Fibroblast of lung (primary cell): ENCODE measurements at regions not wholly inside any gene's neighbourhood (a gene's known extent, or its start where the extent isn't known, plus 50 kb on each side); places are given as distances from the start of the nearest gene placed in this dataset.

ENCODE experiments used
- DNase-seq, 2 donors: peaks; one replicate each; pipeline versions ENCODE4 v3.0.0 to v3.0.0-alpha.2; 2010; ENCODE audit warnings: low read depth in 2 of 2
- H2AFZ ChIP-seq: 2 replicates; pipeline ENCODE4 v1.5.1; 2012; ENCODE audit warnings: low read length, control low read depth, inconsistent platforms
- H3K27ac ChIP-seq: 2 replicates; pipeline ENCODE4 v1.5.1; 2011; ENCODE audit warnings: low read length, control low read depth; ENCODE audit not compliant: insufficient read depth
- H3K27me3 ChIP-seq: 2 replicates; pipeline ENCODE4 v1.5.1; 2011; ENCODE audit warnings: mild to moderate bottlenecking, low read length; ENCODE audit not compliant: control insufficient read depth, insufficient read depth
- H3K36me3 ChIP-seq: 2 replicates; pipeline ENCODE4 v1.5.1; 2011; ENCODE audit warnings: low read length; ENCODE audit not compliant: control insufficient read depth, insufficient read depth
- H3K4me1 ChIP-seq: 2 replicates; pipeline ENCODE4 v1.5.1; 2011; ENCODE audit warnings: low read length; ENCODE audit not compliant: control insufficient read depth, insufficient read depth; ENCODE audit errors: extremely low read depth
- H3K4me2 ChIP-seq: 2 replicates; pipeline ENCODE4 v1.5.1; 2011; ENCODE audit warnings: low read length, control low read depth; ENCODE audit not compliant: insufficient read depth; ENCODE audit errors: extremely low read depth
- H3K4me3 ChIP-seq, 4 experiments: fragments of 200-600 bp in 1 of 4; sonication (generic) in 1 of 4; replicated peaks in 1 of 4; 2 replicates each; pipeline ENCODE4 v1.5.1; 2011 to 2016; ENCODE audit warnings: low read length in 4 of 4, low read depth in 3 of 4, mild to moderate bottlenecking in 3 of 4, control low read depth in 2 of 4, inconsistent platforms in 1 of 4, mixed read lengths in 1 of 4; ENCODE audit not compliant: insufficient read depth in 1 of 4; ENCODE audit errors: control extremely low read depth in 1 of 4
- H3K79me2 ChIP-seq: 2 replicates; pipeline ENCODE4 v1.5.1; 2012; ENCODE audit warnings: mild to moderate bottlenecking, low read length, inconsistent platforms; ENCODE audit not compliant: control insufficient read depth, insufficient read depth
- H3K9ac ChIP-seq: 2 replicates; pipeline ENCODE4 v1.5.1; 2011; ENCODE audit warnings: mild to moderate bottlenecking, low read length, control low read depth; ENCODE audit not compliant: insufficient read depth
- H3K9me3 ChIP-seq: 2 replicates; pipeline ENCODE4 v1.5.1; 2012; ENCODE audit warnings: low read depth, low read length; ENCODE audit not compliant: control insufficient read depth, insufficient read depth
- H4K20me1 ChIP-seq: 2 replicates; pipeline ENCODE4 v1.5.1; 2011; ENCODE audit warnings: low read length; ENCODE audit not compliant: control insufficient read depth, insufficient read depth; ENCODE audit errors: extremely low read depth
- EZH2 ChIP-seq: IDR thresholded peaks from 2 replicates; pipeline ENCODE4 v1.5.1; 2012; ENCODE audit warnings: low read length, control low read depth, mild to moderate bottlenecking; ENCODE audit errors: missing control alignments
- TF ChIP-seq, protein P1 (sequence below), 2 donors: IDR thresholded peaks in 1 of 2; conservative IDR thresholded peaks in 1 of 2; 1 replicate in 1 of 2; 2 replicates in 1 of 2; pipeline ENCODE4 v1.5.1; 2011 to 2012; ENCODE audit warnings: low read length in 2 of 2, control low read depth in 1 of 2, inconsistent platforms in 1 of 2, low read depth in 1 of 2, mild to moderate bottlenecking in 1 of 2

DNA sequence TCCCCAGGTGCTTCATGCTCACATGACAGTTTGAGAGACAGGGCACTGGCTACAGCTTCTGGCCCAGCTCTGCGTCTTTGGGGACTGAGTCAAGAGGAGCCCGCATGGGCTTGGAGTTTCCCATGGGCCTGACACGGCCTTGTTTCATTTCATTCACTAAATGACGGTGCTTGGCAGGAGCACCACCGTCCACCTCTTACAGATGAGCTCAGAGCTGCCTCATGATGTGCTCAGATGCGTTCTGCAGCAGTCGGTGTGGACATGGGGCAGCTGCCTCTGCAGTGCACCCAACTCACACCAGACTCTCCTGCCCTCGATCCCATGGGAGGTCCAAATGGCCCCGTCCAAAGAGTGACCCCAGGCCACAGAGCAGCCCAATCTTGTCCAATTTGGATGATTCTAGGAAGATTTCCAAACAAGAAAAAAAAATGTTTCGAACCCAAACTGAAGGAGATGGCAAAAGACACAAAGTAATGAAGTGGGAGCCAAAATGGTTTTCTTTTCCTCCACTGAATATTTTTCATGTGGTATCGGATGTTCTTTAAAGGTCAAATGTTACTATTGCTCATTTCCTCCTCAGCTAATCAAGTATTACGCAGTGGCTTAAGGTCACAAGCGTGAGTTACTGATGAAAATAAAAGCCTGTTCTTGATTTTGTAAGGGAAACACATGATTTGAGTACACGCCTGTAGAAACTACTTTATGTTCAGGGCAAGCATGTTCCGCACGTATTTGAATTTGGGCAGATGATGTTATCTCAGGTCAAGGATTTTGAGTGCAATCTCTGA lies 524.2 kb downstream of the CDH26 start:
- Histone ChIP-seq H3K79me2 (no peaks in the 10 kb centered on the region), H4K20me1 (no peaks in the 10 kb centered on the region), H3K9ac (no peak overlapping the region), H3K4me2 (peak overlapping the region; percentile 41), H3K27ac (peak overlapping the region; percentile 78), H3K4me3 (no peak overlapping the region), H3K36me3 (no peaks in the 10 kb centered on the region), H3K4me1 (peaks cover 14% of the 10 kb centered on the region), H2AFZ (no peak overlapping the region), H3K27me3 (no peaks in the 10 kb centered on the region), H3K9me3 (no peaks in the 10 kb centered on the region)
- peak in 1 of 2 donors; percentile 82 for DNase-seq
- TF ChIP-seq EZH2, result no peak
- TF ChIP-seq, protein P1, sequence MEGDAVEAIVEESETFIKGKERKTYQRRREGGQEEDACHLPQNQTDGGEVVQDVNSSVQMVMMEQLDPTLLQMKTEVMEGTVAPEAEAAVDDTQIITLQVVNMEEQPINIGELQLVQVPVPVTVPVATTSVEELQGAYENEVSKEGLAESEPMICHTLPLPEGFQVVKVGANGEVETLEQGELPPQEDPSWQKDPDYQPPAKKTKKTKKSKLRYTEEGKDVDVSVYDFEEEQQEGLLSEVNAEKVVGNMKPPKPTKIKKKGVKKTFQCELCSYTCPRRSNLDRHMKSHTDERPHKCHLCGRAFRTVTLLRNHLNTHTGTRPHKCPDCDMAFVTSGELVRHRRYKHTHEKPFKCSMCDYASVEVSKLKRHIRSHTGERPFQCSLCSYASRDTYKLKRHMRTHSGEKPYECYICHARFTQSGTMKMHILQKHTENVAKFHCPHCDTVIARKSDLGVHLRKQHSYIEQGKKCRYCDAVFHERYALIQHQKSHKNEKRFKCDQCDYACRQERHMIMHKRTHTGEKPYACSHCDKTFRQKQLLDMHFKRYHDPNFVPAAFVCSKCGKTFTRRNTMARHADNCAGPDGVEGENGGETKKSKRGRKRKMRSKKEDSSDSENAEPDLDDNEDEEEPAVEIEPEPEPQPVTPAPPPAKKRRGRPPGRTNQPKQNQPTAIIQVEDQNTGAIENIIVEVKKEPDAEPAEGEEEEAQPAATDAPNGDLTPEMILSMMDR (conservative IDR thresholded peaks at IDR 0.05 in 1 of 2, IDR thresholded peaks at IDR 0.05 in 1 of 2; ENCODE audit: low read depth in 1 of 2, low read length in 2 of 2), result no peak

DNA sequence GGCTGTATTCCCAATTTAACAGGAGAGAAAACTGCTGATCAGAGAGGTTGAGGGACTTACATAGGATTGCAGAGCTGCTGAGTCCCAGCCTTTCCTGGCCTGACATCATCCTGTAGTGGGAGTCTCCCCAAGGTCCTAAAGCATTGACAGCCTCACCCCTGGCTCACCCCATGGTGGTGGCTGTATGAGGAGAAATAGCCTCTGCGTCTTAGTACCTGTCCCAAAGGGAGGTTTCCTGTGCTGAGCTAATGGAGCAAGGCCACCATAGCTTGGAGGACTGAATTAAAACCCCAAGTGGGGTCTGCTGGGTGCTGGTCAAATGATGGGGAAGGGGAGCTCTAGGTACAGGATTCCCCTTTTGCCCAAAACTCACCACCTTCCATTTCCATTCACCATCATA lies 525.1 kb downstream of the CDH26 start:
- H3K4me3 ChIP-seq, result no peak overlapping the region
- H3K36me3 ChIP-seq, result no peaks in the 10 kb centered on the region
- H2AFZ ChIP-seq, result no peak overlapping the region
- no peaks in the 10 kb centered on the region for H3K79me2 ChIP-seq
- peak overlapping the region; percentile 43 for H3K27ac ChIP-seq
- H4K20me1 ChIP-seq, result no peaks in the 10 kb centered on the region
- H3K4me2 ChIP-seq, result no peak overlapping the region
- DNase-seq, result peak in 1 of 2 donors; percentile 18
- TF ChIP-seq, protein P1 (conservative IDR thresholded peaks at IDR 0.05 in 1 of 2, IDR thresholded peaks at IDR 0.05 in 1 of 2; ENCODE audit: low read depth in 1 of 2, low read length in 2 of 2), result no peak
- no peak for TF ChIP-seq EZH2
- no peaks in the 10 kb centered on the region for H3K27me3 ChIP-seq
- peaks cover 14% of the 10 kb centered on the region for H3K4me1 ChIP-seq
- H3K9ac ChIP-seq, result no peak overlapping the region
- no peaks in the 10 kb centered on the region for H3K9me3 ChIP-seq

DNA sequence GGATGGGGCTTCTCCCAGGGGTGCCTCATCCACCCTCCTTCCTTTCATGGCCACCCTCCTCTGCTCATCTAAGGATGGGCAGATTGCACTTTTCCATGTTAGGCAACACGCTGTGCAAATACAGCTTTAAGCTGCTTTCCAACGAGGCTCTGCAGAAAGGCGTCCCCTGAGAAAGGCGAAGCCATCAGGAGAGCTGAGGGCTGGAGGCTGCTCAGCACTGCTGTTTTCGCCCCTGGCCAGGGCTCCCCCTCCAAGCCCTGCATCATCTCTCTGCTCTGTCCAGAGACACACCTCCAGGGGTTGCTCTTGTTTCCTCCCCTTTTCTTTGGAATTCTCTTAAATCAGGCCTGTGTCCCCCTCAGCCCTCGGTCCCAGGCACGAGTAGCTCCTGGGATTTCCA lies 526.1 kb downstream of the CDH26 start:
- no peaks in the 10 kb centered on the region for H4K20me1 ChIP-seq
- H3K27me3 ChIP-seq, result no peaks in the 10 kb centered on the region

More for the DNA sequence above, 526.1 kb downstream of the CDH26 start:
- no peak overlapping the region for H3K4me3 ChIP-seq
- H3K4me1 ChIP-seq, result peaks cover 14% of the 10 kb centered on the region
- no peak overlapping the region for H3K9ac ChIP-seq
- H3K27ac ChIP-seq, result no peak overlapping the region
- H3K9me3 ChIP-seq, result no peaks in the 10 kb centered on the region
- H2AFZ ChIP-seq, result no peak overlapping the region
- H3K79me2 ChIP-seq, result no peaks in the 10 kb centered on the region
- DNase-seq, result no peak
- H3K36me3 ChIP-seq, result no peaks in the 10 kb centered on the region
- no peak for TF ChIP-seq EZH2
- TF ChIP-seq, protein P1 (conservative IDR thresholded peaks at IDR 0.05 in 1 of 2, IDR thresholded peaks at IDR 0.05 in 1 of 2; ENCODE audit: low read depth in 1 of 2, low read length in 2 of 2), result no peak
- no peak overlapping the region for H3K4me2 ChIP-seq
